ENCODE measurements at regions not wholly inside any gene's neighbourhood (a gene's known extent, or its start where the extent isn't known, plus 50 kb on each side); places are given as distances from the start of the nearest gene placed in this dataset.
A peak's percentile ranks its signal among the peaks of the same experiment; 100 is the strongest.
"Not testable (repeated sequence)": the region's sequence is repeated elsewhere in the genome, so short reads cannot be mapped to it uniquely, and the experiment has no call there.

DNA sequence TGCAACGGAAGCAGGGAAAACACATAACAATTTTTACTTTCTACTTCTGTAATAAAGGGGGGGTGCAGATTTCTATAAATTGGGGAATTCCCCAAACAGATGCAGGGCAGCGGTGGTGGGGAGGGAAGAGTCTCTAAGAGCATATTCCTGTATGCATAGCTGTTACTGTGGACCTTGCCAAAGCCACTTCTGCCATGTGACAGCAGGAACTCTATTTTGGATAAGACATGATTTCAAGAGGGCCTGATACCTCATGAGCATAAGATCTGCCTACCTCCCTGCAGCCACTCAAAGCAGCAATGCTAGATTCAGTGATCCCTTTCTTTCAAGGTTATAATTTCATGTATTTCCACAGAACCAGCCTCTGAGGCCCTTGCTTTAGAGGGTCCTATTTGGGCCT is 86.2 kb upstream of the CNKSR3 start:
- DNase-seq (ENCODE audit: low read depth in 4 of 4, low spot score in 3 of 4): no peak

DNA sequence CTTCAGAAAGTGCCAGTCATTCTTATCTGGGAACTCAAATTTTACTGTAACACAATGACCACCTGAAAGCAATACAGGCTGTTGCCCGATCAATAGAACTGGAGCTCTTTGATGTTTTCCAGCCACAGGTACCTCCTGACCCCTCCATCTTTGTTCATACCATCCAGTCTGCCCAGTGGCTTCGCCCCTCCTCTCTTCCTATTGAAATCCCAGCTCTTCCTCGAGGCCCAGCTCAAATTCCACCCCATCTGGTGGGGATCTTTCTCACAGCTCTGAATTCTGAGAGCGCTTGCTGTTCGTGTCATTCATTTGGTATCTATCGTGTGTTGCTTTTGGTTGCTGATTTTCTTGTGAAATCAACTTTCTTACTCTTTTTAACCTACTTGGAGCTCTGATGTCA is 87.9 kb upstream of the CNKSR3 start:
- DNase-seq (ENCODE audit: low read depth in 4 of 4, low spot score in 3 of 4): no peak

DNA sequence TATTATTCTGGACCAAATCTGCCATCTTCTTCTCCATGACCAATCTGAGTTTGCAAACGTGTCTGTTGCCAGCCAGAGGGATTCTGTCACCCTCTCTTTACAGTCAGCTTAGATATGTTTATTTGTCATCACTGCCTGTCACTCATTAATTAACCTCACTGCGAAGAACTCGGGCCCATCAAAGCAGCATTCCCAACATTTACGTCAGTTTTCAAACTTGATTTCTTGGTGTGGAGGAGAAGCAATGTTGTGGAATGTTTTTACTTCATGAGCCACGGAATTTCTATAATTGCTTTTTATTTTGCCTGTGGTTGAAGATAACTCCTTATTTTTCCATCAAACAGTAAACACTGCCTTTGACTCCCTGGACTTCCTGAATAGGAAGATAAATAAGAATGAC is 91.8 kb upstream of the CNKSR3 start:
- DNase-seq (ENCODE audit: low read depth in 4 of 4, low spot score in 3 of 4): no peak

DNA sequence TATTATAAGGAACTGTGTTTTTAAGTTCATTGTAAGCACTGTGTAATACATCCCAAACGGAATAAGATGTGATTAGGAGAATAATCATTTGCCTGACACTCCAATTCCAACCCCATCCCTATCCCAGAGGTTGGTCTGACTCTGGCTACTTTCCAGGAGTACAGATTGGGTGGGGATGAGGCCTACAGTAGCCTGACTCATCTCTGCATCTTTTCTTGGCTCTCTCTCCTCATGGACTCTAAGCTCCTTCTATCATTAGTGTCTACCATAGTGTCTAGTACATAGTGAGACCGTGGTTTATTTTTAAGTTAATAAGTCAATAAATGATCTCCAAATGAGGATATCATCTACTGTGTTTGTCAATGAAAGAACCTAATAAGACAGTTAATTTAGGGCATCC is 92.2 kb upstream of the CNKSR3 start:
- no peak for DNase-seq (ENCODE audit: low read depth in 4 of 4, low spot score in 3 of 4)

DNA sequence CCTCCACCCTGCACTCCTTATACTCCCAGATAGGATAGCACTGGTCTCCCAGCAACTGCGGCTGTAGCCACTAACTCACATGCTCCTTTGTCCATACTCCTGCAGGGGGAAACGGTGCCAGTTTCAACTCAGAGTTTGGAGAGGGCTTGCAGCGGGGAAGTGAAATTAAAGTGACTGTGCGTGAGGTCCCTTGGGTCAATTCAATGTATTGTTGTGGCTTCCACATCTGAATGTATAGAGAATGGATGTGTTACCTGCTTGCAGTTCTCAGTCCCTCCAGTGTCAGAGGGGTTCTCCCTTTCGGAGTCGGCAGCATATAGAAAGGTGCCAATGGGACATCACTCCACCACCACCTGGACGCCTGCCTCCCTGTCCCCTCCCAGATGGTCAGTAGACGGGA is 93.6 kb upstream of the CNKSR3 start:
- DNase-seq (ENCODE audit: low read depth in 4 of 4, low spot score in 3 of 4): no peak

DNA sequence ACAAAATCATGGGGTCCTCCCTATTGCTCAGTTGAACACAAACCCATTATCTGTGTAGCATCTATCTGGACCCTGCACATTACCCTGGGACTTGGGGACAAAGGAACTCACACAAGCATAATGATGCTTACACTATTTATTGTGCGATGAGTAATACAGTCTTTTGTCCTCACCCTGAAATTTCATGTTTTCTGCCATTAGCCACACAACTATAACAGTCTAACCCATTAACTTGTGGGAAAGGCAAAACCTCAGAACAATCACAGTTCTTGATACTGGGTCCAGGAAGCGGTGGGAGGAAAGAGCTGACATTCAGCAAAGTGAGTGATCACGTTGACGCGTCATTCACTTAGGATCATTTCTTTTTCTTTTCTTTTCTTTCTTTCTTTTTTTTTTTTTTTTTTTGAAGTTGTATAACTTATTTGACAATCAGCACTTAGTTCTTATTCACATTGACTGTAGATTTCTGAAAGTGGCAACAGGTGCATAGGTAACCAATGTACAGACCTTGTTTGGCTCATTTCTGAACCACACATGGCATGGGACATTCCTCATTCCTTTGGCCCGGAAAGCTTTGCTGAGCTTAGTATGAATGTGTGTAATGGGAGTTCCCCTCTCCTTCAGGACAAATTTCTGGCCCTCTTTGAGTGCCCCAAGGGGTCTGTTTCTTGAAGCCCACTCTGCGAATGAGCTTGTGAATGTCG is 94.8 kb upstream of the CNKSR3 start:
- DNase-seq (ENCODE audit: low read depth in 4 of 4, low spot score in 3 of 4): no peak

DNA sequence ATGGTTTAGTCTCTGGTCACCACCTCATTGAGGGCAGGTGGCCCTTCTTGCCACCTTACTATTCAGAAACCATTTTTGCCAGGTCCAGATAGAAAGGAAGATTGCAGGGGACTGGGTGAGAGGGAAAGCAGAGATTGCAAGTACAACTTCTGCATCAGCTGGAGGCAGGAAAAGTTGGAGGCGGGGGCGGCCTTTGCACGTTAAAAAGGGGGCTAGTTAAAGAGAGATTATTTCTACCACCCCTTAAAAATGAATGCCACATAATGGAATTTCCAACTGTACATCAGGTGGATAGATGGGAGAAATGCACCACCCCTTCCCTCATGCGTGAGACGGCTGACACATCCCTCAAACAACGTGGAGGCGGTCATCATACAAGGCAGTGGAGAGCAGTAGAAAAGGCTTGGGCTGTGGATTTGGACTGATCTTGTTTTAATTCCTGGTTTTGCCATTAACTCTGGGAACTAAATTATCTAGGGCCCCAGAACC is 95.4 kb upstream of the CNKSR3 start:
- DNase-seq (ENCODE audit: low read depth in 4 of 4, low spot score in 3 of 4): no peak

DNA sequence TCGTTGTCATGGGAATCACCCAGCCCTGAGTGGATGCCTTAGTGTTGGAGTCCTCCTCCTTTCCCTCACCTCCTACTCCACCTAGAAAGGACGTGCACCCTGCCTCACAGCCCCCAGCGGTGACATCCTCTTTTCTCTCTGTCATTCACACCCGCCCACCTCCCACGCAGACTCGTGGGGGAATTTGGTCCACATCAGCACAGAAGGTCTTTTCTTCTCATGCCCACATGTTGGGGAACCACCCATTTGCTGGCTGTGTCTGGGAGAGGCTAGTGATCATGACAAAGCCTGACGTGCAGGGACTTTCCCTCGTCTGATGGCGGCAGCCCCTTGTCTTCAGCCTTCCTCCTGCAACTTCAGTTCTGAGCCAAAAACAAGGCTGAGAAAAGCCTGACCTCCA is 96.0 kb upstream of the CNKSR3 start:
- no peak for DNase-seq (ENCODE audit: low read depth in 4 of 4, low spot score in 3 of 4)

DNA sequence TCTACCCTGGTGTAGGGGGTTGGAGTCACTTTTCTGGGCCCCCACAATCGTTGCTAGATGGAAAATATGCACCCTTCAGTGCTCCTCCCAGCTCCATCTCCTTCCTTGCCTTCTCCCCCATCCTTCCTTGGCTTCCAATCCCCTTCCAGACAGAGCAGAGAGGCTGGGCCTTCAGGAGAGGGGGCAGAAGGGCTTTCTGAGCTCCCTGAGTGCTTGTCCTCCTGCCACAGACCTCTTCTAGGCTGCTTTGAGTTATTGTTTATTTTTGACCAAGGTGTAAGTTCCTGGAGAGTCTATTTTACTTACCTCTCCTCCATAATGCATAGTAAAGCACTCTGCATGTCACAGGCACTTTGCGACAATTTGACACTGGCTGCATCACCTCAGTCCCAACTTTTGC is 96.4 kb upstream of the CNKSR3 start:
- DNase-seq (ENCODE audit: low read depth in 4 of 4, low spot score in 3 of 4): no peak

DNA sequence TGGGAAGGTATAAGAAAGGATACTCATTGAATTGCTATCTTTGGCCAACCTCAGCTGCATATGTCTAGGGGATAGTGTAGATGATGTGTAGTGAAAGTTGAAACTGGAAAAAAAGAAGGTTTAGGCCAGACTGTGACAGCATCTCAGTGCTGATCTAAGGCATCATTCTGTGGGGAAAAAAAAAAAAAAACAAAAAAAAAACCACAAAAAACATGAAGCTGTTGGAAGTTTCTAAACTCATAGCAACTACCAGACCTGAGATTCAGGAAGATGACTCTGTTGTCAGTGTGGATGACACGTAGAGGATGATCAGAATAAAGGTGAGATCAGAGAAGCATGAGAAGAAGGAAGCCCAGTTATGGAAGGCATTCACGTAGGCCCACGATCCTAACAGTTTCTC is 100.8 kb upstream of the CNKSR3 start:
- DNase-seq (ENCODE audit: low read depth in 4 of 4, low spot score in 3 of 4): no peak

DNA sequence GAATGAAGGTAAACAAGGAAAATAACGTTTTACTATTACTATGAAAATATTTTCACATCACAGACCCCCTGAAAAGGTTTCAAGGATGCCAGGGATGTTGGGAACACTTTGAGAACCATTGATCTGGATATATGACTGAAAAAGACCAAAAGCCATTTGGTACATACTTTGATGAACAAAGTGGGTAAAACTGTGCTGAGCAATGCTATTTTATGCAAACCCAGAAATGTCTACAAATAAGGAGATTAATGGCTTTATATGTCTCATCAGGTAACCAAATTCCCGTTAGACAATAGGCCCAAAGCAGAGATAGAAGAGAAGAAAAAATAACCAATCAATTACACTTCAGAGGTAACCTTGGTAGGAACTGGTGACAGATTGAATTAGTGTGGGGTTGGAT is 101.4 kb upstream of the CNKSR3 start:
- DNase-seq (ENCODE audit: low read depth in 4 of 4, low spot score in 3 of 4): no peak

DNA sequence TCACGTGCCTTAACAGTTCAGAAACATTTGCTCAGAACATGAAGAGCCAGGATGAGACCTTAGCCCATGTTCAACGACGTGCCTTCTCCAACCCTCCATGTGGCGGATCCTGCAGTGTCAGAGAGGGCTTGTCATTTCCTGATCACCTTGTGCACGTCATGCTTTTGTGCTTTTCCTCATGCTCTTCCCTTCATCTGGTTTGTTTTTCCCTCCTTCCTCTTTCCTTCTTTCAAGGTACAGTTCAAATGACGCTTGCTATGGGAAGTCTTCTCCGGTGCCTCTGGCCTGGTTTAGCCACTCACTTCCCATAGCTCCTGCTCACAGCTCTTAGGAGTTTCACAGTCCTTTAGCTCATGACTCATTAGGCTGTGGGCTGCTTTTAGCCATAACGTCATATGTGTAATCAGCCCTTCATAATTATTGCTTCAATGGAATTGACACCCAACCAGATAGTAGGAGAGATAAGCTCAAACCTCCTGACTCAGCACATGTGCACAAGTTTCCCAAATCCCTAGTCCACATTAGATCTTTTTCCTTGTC is 102.7 kb upstream of the CNKSR3 start:
- no peak for DNase-seq (ENCODE audit: low read depth in 4 of 4, low spot score in 3 of 4)

DNA sequence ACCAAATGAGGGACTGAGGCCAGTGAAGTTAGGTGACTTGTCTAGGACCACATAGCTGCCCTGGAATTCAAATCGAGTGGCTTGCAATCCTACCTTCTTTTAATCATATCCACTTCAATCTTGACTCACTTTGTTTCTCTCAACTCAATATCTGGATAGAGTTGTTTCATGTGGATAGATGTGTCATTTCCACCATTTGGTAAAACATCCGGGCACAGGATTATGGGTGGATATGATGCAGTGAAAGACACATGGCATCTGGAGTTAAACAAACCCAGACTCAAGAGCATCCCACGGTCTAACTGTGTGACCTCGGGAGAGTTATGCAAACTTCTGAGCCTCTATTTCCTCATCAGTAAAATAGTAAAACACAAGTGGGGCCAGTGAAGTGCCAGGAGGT is 103.6 kb upstream of the CNKSR3 start:
- DNase-seq (ENCODE audit: low read depth in 4 of 4, low spot score in 3 of 4): no peak

DNA sequence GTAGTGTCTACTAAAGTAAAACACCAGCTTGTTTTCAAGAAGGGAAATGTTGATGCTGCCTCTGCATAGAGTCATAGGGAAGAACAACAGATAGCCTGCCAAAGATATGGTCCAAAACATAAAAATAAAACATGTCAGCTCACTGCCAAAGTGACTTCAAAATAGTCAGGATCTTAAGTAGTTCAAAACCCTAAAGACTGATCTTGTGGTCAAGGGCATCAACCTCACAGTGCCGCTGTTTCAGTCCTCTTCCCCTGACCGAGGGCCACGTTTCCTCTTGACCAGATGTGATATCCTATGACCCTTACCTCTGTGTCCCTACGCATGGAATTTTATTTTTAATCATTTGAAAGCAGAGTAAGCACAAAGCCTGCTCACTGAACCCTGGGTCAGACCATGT is 104.2 kb upstream of the CNKSR3 start:
- no peak for DNase-seq (ENCODE audit: low read depth in 4 of 4, low spot score in 3 of 4)

DNA sequence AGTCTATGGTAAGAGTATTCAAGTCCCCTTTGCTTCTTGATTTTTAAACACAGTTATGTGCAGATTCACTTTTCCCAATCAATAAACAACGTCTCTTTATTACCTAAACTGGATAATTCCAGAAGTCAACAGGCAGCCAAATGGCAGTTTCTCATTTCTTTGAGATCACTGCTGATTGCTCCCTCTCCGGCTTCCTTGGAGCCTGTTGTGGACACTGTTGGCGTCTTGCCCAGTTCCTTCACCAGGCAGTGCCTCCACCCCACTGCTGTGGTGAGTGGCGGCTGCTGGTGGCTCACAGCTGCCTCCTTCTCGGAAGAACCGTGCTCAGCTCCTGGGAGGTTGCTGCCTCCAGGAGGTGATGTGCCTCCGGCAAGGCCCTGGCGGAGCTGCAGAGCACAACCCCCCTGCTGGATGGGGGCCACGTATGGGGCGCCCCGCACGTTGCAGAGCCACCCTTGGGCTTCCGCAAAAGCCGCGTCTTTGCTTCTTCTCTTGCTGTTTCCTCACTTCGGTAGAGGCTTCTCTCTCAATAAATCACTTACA is 105.1 kb upstream of the CNKSR3 start:
- DNase-seq (ENCODE audit: low read depth in 4 of 4, low spot score in 3 of 4): peak in 1 of 4 donors; percentile 28

DNA sequence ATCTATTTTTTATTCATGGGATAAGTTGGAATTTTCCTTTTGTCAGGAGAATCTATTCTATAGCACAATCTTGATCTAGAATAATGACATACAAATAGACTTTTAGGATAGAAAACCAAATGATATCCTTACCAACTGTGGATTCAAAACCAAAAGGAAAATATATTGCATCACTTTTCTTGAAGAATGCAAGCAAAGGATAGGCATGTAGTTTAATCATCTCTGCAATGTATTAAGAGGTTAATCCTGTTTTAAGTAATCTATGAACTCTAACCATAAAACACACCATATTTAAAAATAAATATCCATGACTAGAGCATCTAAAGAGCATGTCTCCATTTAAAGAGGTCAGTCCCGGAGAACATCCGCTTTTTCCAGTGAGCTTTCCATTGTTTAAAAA is 106.7 kb upstream of the CNKSR3 start:
- DNase-seq (ENCODE audit: low read depth in 4 of 4, low spot score in 3 of 4): no peak

DNA sequence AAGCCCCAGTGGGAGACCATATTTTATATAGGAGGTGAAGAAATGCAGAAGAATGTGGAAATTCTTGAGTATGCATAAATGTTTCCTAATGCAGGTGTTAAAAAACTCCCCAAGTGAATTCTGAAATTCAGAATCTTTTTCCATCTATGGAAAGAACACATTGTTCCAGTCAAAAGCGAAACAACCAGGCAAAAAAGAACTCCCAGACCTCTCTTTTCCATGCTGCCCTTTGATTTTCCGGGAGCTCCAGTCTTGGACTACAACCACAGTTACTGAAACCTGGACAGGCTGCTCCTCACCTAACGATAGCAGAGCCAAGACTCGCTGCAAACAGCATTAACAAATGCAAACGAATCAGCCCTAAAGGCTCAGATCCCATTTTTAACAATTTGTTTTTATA is 108.7 kb upstream of the CNKSR3 start:
- no peak for DNase-seq (ENCODE audit: low read depth in 4 of 4, low spot score in 3 of 4)

DNA sequence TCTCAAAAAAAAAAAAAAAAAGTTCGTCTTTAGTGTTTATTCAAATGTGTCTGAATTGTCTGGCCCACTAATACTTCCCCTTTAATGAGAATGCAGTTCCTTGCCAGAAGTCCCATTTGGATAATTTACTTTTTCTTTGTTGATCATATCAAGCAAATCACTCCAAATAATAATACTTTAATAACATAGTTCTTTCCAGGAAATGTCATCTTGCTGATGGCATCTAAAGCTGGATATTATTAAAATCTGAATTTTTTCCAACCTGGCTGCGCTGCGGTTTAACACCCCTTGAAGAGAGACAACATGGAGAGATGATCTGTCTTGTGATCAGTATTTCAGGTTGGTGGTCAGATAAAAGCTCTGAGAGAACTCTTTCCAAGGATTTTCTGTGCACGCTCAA is 111.2 kb upstream of the CNKSR3 start:
- DNase-seq (ENCODE audit: low read depth in 4 of 4, low spot score in 3 of 4): no peak

DNA sequence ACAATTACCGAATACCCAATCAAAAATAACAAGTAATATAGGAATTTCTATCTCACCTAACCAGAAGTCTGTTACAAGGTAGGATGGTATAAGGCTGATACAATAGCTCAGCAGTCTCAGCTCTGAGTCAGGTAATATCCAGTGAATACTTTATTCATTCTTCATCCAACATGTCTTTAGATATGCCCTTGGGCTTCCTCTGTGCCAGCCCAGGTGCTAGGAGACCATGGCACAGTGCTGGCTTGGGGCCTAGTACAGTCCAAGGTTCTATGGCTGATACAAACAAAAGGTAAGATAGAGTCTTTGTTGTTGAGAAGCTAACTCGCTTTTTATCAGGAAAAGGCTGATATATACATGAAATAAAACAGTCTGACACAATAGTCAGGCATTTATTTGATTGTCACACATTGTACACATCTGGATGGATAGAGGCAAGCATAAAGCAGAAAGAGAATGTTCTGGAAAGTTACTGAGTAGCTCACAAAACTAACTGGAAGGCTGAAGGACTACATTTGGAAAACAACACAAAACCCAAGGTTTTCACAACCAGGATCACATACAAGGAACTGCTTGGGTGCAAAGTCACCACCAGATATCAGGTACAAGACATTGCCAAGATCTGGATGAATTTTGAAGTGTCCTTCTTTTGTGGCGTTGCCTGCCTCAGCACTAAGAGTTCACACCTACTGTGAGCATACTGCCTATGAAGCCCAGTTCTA is 110.4 kb upstream of the SCAF8 start:
- no peak for DNase-seq (ENCODE audit: low read depth in 4 of 4, low spot score in 3 of 4)

DNA sequence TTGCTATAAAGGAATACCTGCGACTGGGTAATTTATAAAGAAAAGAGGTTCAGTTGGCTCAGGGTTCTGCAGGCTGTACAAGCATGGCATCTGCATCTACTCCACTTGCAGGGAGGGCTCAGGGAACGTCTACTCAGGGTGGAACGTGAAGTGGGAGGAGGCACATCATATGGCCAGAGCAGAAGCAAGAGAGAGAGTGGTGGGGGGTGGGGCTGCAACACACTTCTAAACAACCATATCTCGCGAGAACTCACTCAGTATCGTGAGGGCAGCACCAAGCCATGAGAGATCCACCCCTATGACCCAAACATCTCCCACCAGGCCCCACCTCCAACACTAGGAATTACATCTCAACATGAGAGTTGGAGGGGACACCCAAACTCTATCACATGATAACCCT is 109.8 kb upstream of the SCAF8 start:
- no peak for DNase-seq (ENCODE audit: low read depth in 4 of 4, low spot score in 3 of 4)

DNA sequence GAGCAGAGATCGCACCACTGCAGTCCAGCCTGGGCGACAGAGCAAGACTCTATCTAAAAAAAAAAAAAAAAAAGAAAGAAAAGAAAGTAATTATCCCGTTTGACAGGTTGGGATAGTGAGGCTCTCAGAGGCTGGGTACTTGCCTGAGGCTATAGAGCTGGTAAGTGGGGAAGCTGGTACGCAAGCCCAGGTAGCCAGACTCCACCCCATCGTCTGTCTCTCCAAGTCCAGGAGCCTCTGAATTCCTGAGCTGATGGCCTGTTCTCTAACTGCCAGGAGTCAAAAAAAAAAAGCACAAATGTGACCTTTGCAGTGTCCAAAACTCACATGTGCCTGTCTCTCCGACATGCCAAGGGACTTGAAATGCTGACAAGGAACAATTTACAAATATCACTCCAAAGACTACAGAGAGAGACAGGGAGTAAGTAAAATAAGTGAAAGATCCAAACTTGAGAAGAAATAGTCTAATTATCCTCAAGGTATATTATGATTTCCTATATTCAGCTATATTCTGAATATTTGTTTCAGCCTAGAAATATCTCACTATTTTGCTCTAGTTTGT is 109.1 kb upstream of the SCAF8 start:
- no peak for DNase-seq (ENCODE audit: low read depth in 4 of 4, low spot score in 3 of 4)

DNA sequence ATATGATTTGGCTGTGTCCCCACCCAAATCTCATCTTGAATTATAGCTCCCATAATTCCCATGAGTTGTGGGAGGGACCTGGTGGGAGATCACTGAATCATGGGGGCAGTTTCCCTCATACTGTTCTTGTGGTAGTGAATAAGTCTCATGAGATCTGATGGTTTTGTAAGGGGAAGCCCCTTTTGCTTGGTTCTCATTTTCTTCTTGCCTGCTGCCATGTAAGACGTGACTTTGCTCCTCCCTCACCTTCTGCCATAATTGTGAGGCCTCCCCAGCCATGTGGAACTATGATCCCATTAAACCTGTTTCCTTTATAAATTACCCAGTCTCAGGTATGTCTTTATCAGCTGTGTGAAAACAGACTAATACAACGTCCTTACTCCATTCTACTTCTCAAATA is 108.5 kb upstream of the SCAF8 start:
- not testable (repeated sequence) for DNase-seq (ENCODE audit: low read depth in 4 of 4, low spot score in 3 of 4)

Data from right renal pelvis (tissue), 4 donors.